LNCaP clone FGC (cell line): ENCODE measurements at regions not wholly inside any gene's neighbourhood (a gene's known extent, or its start where the extent isn't known, plus 50 kb on each side); places are given as distances from the start of the nearest gene placed in this dataset.

ENCODE experiments used
- DNase-seq: peaks from one replicate; pipeline ENCODE4 v3.0.0-alpha.2; 2011; ENCODE audit warnings: low read depth
- H3K4me3 ChIP-seq: 2 replicates; pipeline ENCODE4 v1.5.1; 2011; ENCODE audit warnings: mild to moderate bottlenecking, low read depth, low read length, control low read depth
- TF ChIP-seq, protein P1 (sequence below): IDR thresholded peaks from 2 replicates; pipeline ENCODE4 v1.5.1; 2012; ENCODE audit warnings: mild to moderate bottlenecking; ENCODE audit not compliant: control insufficient read depth, insufficient read depth; ENCODE audit errors: extremely low read depth

DNA sequence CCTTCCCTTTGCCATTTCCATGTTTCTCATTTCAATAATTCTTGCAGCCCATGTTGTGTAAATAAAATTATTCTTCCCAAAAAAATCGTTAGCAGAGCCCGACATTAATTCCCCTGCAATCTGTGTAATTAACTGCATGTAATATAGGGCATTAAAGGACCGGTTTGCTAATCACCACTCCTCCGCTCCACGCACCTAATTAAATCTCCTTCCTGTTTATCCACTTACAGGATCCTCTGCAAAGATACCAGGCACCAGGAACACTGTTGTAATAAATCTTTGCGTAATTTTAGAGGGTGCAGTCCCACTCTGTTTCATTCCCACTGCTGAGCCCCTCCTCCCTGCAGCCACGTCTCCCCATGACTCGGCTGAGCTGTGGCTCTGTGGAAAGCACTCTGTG is 105.0 kb upstream of the PPP1R26 start:
- DNase-seq, result no peak
- H3K4me3 ChIP-seq, result no peak overlapping the region
- TF ChIP-seq, protein P1, sequence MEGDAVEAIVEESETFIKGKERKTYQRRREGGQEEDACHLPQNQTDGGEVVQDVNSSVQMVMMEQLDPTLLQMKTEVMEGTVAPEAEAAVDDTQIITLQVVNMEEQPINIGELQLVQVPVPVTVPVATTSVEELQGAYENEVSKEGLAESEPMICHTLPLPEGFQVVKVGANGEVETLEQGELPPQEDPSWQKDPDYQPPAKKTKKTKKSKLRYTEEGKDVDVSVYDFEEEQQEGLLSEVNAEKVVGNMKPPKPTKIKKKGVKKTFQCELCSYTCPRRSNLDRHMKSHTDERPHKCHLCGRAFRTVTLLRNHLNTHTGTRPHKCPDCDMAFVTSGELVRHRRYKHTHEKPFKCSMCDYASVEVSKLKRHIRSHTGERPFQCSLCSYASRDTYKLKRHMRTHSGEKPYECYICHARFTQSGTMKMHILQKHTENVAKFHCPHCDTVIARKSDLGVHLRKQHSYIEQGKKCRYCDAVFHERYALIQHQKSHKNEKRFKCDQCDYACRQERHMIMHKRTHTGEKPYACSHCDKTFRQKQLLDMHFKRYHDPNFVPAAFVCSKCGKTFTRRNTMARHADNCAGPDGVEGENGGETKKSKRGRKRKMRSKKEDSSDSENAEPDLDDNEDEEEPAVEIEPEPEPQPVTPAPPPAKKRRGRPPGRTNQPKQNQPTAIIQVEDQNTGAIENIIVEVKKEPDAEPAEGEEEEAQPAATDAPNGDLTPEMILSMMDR, result no peak

DNA sequence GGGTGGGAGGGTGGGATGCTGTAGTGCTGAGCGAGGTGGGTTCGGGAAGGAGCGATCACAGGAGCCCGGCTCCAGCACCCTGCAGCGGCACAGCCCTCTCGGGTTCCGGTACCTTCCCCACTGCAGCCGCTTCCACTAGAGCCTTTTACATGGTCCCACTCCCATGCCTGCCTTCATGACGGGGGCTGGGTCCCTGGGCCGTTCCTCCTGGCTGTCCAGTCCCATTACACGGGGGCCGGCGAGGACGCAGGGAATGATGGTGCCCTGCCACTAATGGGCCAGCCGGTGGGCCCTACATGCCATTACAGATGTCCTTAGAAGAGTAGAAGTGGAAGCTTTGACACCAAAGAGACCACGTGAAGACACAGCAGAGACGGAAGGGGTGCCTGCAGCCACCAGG is 104.6 kb upstream of the PPP1R26 start:
- TF ChIP-seq, protein P1, result no peak
- DNase-seq, result no peak
- no peak overlapping the region for H3K4me3 ChIP-seq

DNA sequence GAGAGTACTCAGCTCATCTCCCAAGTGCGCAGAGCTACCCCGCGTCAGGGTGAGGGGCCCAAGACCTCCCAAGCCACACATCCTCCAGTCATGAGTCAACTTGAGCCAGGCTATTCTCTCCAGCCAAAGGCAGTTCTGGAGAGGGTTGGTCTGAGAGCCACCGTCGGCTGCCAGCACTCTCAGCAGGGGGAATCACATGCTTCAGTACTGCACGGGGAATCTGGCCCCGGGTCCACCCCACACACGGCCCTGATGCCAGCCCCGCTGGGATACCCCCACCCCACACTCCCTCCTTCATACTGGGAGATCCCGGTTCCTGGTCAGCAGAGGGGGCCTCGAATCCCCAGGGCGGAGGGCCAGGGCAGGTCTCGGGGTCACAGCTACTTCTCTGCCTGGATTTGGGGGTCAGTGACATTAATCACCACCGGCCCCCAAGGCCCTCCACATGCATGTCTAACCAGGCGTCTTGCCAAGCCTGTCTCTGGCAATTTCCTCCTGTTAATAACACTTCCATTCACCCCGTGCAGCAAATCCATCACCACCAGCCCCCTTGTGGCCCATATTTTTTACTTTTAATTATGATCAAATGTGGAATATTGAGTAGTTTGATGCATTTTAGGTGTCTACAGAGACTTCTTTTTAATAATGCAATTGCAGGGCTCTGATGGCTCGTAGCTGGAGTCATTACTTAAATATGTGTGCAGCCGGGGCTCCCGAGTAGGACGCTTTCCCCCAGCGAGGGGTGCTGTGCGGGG is 102.9 kb upstream of the PPP1R26 start:
- DNase-seq, result no peak
- H3K4me3 ChIP-seq, result no peak overlapping the region
- TF ChIP-seq, protein P1, result no peak

DNA sequence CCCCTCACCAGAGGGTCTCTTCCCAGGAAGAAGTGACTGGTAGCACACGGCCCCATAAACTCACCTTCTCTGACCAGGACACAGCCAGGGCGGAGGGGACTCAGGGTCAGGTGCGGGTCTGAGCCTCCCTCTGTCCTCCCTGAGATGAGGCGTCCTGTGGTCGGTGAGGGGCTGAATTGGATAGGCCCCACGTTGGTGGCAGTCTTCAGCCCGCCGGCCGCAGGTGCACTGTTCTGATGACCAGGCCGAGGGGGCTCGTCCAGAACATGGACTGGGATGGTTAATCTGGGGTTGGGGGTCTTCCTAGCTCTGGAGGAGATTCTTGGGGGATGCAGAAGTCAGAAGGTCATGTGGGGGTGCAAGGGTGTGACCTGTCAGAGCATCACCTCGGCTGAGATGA is 102.2 kb upstream of the PPP1R26 start:
- TF ChIP-seq, protein P1, result no peak
- DNase-seq, result no peak

DNA sequence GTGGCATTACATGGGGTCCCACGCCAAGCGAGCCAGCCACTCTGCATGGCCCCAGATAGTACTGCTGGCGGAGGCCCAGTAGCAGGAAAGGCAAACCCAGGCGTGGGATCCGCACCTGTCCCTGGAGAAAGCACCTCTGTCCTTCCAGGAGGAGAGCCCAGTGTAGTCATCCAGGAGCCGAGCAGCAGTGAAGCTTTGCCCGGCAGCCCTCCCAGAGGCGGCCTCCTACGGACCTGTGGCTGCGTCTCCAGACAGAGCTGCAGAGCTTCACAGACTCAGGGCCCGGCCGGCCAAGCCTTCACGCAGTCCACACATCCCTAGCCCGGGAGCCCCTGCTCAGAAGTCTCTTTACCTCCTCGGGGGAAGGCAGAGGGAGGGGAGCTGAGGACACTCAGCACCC is 100.8 kb upstream of the PPP1R26 start:
- DNase-seq, result no peak
- TF ChIP-seq, protein P1, result no peak
- H3K4me3 ChIP-seq, result no peak overlapping the region

More for the DNA sequence above, 102.2 kb upstream of the PPP1R26 start:
- no peak overlapping the region for H3K4me3 ChIP-seq

DNA sequence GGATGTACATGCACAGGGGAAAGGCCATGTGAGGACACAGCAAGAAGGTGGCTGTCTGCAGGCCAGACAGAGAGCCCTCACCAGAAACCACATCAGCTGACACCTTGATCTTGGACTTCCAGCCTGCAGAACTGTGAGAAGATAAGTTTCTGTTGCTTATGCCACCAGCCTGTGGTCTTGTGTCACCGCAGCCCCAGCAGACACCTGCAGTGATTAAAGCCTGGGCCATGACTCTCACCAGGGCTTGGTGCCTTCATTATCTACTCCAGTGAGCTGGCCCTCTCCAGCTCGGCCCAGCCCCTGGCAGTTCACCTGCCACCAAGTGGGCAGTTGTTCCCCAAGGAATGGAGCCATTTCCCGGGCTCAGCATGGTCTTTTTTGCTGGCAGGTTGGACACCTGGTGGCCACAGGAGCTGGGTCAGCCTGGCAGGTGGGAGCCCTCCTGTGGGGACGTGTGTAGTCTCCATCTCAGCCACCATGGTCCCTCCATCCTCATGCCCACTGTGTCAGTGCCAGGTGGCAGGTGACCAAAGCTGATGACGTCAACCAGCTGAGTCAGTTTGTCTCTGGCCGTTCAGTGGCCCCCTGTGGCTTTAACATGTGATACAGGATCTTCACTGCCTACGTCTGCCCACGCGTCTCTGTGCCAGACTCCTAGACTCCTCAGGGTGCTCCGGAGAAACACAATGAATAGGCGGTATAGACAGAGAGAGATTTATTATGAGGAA is 99.9 kb upstream of the PPP1R26 start:
- TF ChIP-seq, protein P1, result no peak
- DNase-seq, result no peak
- no peak overlapping the region for H3K4me3 ChIP-seq
